ENCODE measurements at regions not wholly inside any gene's neighbourhood (a gene's known extent, or its start where the extent isn't known, plus 50 kb on each side); places are given as distances from the start of the nearest gene placed in this dataset.

DNA sequence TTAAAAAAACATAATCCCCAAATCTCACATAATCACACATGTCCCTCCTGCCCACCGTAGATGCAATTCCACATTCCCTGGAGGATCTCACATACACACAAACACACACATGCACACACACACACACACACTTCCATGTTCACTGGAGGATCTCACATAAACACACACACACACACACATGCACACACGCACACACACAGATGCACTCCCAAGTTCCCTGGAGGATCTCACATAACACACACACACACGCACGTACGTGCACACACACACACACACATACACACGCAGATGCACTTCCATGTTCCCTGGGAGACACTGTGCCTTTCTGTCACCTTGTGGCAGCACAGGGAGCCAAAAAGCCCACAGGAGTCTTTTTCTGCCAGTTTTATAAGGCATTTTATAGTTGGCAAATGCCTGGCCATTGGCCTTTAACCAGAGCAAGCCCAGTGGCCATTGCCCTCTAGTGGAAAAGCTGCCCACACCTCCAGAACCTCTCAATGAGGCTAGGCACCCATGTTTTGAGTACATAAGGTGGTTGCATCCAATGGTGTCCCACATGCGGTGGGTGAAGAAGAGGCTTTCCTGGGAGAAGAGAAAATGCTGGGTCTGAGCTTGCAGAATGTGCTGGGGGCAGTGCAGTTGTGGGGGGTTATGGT lies 115.4 kb upstream of the ACBD5 start:
- TF ChIP-seq POLR2A (IDR thresholded peaks at IDR 0.05): no peak
- TF ChIP-seq, protein P1, sequence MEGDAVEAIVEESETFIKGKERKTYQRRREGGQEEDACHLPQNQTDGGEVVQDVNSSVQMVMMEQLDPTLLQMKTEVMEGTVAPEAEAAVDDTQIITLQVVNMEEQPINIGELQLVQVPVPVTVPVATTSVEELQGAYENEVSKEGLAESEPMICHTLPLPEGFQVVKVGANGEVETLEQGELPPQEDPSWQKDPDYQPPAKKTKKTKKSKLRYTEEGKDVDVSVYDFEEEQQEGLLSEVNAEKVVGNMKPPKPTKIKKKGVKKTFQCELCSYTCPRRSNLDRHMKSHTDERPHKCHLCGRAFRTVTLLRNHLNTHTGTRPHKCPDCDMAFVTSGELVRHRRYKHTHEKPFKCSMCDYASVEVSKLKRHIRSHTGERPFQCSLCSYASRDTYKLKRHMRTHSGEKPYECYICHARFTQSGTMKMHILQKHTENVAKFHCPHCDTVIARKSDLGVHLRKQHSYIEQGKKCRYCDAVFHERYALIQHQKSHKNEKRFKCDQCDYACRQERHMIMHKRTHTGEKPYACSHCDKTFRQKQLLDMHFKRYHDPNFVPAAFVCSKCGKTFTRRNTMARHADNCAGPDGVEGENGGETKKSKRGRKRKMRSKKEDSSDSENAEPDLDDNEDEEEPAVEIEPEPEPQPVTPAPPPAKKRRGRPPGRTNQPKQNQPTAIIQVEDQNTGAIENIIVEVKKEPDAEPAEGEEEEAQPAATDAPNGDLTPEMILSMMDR (IDR thresholded peaks at IDR 0.05): no peak

Measured in lower leg skin (tissue), 3 donors.